HG03457 (cell line): ENCODE measurements at regions not wholly inside any gene's neighbourhood (a gene's known extent, or its start where the extent isn't known, plus 50 kb on each side); places are given as distances from the start of the nearest gene placed in this dataset.
"Not testable (repeated sequence)": the region's sequence is repeated elsewhere in the genome, so short reads cannot be mapped to it uniquely, and the experiment has no call there.

Experiments used
- ATAC-seq: cut with Tn5 transposase; IDR thresholded peaks from one replicate; pipeline ENCODE4 v1.9.1; 2021; ENCODE audit warnings: moderate number of reproducible peaks; ENCODE audit not compliant: unreplicated experiment

DNA sequence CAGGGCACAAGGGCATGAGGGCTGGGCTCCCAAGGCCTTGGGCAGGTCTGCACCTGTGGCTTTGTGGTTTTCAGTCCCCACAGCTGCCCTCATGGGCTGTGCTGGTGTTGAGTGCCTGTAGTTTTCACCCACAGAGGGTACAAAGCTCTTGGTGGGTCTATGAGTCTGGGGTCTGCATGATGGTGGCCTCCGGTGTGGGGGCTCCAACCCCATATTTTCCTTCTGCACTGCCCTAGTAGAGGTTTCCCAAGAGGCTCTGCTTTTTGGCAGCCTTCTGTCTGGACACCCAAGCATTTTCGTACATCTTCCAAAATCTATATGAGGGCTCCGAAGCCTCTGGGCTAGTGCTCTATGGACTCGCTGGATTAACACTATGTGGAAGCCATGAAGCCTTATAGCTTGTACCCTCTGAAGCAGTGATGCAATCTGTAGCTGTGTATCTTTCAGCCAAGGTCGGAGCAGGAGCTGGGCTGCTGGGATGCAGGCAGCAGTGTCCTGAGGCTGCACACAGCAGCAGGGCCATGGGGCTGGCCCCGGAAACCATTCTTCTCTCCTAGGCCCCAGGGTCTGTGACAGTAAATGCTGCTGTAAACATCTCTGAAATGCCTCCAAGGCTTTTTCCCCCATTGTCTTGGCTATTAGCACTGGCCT lies 240.3 kb downstream of the CWH43 start:
- not testable (repeated sequence) for ATAC-seq

DNA sequence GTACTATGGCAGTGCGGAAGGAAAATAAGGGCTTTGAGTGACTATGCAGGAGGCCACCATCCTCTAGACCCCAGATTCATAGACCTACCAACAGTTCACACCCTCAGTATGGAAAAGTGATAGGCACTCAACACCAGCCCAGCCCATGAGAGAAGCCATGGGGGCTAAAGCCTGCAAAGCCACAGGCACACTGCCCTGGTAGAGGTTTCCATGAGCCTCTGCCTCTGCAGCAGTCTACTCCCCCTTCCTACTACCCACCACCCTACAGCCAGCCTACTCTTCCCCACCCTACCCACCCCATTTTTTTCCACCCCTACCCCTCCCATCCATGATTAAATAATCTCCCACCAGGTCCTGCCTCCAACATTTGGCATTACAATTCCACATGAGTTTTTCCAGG lies 241.9 kb downstream of the CWH43 start:
- not testable (repeated sequence) for ATAC-seq

GRCh38 chr4:49229243-49229642 lies 243.2 kb downstream of the CWH43 start:
- ATAC-seq = not testable (repeated sequence)

- ATAC-seq = not testable (repeated sequence)
Observed at GRCh38 chr4:49229713-49230112, 243.6 kb downstream of the CWH43 start.

DNA sequence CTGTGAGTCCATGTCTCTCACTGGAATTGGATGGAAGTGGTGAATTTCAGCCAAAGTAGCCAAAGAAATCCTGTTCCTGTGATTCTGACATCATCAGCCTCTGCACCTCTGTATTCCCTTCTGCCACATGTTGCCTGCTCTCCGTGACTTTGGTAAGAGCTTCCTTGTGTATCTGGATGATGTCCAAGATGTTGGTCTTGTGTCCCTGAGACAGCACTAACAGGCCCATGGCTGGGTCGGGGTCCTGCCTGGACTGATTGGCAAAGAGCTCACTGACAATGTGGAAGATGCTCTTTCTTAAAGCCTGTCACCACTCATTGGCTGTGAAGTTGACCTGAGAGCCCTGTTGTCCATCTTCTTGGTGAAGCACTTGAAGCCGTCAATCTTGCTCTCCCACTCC lies 247.3 kb downstream of the CWH43 start:
- ATAC-seq = not testable (repeated sequence)

DNA sequence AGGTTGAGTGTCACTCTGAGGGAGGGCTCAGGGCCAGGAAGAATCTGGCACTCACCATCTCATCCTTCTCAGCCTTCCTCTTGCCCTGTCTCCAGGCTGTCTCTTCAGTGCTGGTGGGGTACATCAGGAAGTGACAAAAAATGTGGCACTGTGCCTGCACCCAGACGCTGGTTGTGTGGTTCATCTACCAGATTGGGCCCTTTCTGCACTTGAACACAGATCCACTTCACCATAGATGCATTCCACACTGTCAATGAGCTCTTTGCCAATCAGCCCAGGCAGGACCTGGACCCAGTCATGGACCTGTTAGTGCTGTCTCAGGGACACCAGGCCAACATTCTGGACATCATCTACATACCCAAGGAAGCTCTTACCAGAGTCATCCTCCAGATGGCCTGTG lies 247.7 kb downstream of the CWH43 start:
- not testable (repeated sequence) for ATAC-seq

DNA sequence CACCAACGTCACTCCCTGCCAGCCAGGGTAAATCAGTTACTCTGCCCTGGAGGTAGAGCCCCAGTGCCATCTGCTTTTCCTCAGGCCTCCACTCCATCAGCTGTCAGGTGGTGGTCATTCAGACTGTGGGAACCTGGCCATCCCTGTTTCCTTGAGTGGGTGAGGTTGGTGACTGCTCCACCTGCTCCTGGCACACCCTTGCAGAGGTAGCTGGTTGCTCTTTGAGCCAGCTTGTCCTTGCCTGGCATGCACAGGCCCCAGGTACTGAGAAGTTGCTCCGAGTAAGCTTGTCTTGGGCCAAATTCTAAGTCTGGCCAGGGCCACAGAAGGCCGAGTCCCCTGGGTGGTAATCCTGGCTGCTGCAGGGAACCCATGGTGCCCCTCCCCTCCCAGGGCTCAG lies 248.3 kb downstream of the CWH43 start:
- not testable (repeated sequence) for ATAC-seq

DNA sequence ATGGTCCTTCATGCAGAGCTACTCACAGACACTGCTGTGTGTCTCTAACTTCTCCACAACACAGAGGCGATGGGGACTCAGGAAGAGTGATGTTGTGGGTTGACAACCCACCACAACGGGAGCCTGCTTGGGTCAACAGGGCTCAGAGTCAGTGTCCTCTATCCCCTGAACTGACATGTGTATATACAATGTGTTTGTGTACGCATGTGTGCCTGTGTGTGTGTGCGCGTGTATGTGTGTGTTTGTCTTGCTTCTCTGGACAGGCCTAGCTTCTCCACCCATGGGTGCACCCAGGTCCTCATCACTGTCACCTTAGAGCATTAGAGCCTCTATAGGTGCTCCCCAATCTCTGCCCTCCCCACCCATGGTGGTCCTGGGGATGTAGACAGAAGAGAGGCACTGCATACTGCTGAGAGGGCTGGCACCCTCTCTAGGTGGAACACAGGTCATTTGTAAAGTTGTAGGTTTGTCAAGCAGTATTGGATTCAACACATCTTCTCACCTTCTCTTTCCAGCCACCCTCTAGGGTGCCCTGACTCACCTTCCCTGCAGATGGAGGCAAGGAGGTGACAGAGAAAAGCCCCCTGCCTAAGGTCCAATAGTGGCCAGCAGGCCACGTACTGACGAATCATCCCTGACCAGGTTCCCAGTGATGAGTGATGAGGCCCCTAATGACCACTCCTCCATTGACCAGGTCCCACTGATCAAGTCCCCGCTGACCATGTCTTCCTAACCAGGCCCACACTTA lies 249.5 kb downstream of the CWH43 start:
- ATAC-seq = not testable (repeated sequence)

GRCh38 chr4:49236474-49236873 lies 250.4 kb downstream of the CWH43 start:
- ATAC-seq = not testable (repeated sequence)

DNA sequence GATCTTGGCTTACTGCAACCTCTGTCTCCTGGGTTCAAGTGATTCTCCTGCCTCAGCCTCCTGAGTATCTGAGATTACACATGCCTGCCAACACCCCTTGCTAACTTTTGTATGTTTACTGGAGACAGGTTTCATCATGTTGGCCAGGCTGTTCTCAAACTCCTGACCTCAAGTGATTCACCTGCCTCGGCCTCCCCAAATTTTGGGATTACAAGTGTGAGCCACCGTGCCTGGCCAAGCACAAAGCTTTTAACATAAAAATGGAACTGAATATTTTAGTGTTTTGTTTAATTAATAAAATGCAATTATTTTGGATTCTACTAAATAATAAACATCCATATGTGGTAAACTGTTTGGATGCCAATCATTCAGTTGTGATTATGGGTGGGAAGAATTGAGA lies 255.2 kb downstream of the CWH43 start:
- not testable (repeated sequence) for ATAC-seq

GRCh38 chr4:49262786-49263185 lies 276.7 kb downstream of the CWH43 start:
- not testable (repeated sequence) for ATAC-seq

DNA sequence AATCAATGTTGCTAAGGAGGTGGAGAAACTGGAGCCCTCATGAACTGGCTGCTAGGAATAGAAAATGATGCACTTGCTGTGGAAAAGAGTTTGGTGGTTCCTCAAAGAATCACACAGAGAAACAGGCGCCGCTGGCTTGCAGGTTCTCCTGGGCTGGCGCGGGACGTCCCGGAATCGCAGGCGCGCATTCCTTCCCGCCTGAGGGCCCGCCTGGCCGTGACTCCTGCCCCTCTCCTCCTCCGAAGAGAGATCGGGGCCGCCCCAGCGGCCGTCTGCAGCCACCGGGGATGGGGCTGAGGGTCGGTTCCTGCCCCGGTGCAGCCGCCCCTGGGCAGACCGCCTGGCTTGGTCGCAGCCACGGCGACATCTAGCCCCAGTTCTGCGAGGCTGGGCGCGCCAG lies 284.4 kb downstream of the CWH43 start:
- not testable (repeated sequence) for ATAC-seq

DNA sequence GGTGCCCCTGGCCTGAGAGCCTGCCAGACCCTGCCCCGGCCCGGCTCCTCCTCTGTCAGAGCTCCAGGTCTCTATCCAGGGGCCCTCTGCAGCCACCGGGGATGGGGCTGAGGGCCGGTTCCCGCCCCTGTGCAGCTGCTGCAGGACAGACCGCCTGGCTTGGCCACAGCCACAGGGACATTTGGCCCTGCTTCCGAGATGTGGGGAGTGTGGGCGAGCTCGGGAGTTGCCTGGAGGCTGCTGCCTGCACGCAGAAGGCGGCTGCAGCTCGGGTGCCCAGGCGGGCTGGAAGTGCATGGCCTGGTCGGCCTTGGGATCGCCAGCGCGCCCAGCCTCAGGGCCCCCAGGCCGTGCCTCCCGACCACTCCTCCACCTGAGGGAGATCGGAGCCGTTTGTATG lies 284.8 kb downstream of the CWH43 start:
- ATAC-seq = not testable (repeated sequence)

- ATAC-seq = not testable (repeated sequence)
Observed at GRCh38 chr4:49285905-49286304, 299.8 kb downstream of the CWH43 start.

- not testable (repeated sequence) for ATAC-seq
Observed at GRCh38 chr4:49286926-49287745, 301.1 kb downstream of the CWH43 start.

GRCh38 chr4:49287893-49288292 lies 301.8 kb downstream of the CWH43 start:
- not testable (repeated sequence) for ATAC-seq

- not testable (repeated sequence) for ATAC-seq
Observed at GRCh38 chr4:49288796-49289195, 302.7 kb downstream of the CWH43 start.

DNA sequence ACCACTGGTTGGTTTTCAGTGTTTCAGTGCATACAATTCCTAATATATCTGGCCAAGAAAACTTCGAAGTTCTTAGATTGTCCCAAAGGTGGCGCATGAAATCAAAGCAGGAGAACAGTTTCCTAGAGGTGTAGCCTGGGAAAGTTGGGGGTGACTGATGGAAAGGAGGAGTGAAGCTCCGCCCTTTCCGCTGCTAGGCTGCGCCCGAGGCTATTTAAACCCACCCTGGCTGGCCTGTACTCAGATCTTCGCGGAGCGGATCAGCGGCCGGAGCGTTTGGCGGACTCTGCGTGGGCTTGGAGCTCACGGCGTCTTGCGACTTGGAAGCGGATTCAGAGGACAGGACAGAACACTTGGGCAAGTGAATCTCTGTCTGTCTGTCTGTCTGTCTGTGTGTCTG lies 328.7 kb downstream of the CWH43 start:
- ATAC-seq = not testable (repeated sequence)

DNA sequence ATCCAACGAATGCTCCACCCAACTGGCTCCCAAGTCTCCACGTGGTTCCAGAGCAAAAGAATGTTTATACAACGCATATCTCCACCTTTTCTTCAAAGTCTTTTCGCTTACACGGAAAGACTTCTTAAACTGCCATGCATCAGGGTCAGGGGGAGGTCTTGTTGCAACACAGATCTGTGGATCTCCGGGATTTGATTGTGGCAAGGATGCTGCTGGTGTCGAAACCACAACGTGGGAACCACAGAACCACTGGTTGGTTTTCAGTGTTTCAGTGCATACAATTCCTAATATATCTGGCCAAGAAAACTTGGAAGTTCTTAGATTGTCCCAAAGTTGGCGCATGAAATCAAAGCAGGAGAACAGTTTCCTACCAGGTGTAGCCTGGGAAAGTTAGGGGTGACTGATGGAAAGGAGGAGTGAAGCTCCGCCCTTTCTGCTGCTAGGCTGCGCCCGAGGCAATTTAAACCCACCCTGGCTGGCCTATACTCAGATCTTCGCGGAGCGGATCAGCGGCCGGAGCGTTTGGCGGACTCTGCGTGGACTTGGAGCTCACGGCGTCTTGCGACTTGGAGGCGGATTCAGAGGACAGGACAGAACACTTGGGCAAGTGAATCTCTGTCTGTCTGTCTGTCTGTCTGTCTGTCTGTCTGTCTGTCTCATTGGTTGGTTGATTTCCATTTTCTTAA lies 334.8 kb downstream of the CWH43 start:
- ATAC-seq = not testable (repeated sequence)

GRCh38 chr4:49321511-49322300 lies 335.6 kb downstream of the CWH43 start:
- not testable (repeated sequence) for ATAC-seq
